ENCODE measurements at regions not wholly inside any gene's neighbourhood (a gene's known extent, or its start where the extent isn't known, plus 50 kb on each side); places are given as distances from the start of the nearest gene placed in this dataset.

DNA sequence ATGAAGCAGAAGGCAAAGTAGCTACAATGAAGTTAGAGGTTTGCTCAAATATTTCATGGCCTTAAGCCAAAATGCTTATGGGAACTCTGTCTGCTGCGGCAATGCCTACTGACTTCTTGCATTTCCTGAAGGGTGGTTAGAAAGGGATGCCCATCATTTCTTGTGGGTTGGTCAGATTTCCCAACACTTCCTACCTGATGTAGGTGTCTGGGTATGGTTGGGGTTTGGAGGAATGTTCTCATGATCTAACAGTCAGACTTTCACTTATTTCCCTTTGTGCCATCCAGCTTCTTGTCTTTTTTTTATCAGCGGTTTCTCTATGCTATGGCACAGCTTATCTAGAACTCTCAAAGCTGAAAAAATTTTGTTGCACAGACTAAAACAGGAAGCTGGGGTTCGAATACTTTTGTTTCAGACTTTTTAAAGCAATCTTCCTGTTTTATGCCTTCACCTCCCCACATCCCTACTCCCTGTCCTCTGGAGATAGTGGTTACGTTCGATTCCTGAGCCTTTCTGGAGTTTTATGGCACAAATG, 307.7 kb downstream of the USP25 start:
- H3K4me3 ChIP-seq = no peak overlapping the region
- no peaks in the 10 kb centered on the region for H3K27me3 ChIP-seq
- 64 to 71% methylated on average over 5 of the region's 5 CpGs for WGBS, 2 donors
- H3K4me1 ChIP-seq = peaks cover 0 to 2% (median 0%) of the 10 kb centered on the region in 4 donors
- DNase-seq (ENCODE audit: low spot score in 2 of 2) = no peak
- no peaks in the 10 kb centered on the region for H3K9me3 ChIP-seq
- TF ChIP-seq POLR2A (IDR thresholded peaks at IDR 0.05) = no peak
- TF ChIP-seq, protein P1, sequence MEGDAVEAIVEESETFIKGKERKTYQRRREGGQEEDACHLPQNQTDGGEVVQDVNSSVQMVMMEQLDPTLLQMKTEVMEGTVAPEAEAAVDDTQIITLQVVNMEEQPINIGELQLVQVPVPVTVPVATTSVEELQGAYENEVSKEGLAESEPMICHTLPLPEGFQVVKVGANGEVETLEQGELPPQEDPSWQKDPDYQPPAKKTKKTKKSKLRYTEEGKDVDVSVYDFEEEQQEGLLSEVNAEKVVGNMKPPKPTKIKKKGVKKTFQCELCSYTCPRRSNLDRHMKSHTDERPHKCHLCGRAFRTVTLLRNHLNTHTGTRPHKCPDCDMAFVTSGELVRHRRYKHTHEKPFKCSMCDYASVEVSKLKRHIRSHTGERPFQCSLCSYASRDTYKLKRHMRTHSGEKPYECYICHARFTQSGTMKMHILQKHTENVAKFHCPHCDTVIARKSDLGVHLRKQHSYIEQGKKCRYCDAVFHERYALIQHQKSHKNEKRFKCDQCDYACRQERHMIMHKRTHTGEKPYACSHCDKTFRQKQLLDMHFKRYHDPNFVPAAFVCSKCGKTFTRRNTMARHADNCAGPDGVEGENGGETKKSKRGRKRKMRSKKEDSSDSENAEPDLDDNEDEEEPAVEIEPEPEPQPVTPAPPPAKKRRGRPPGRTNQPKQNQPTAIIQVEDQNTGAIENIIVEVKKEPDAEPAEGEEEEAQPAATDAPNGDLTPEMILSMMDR (IDR thresholded peaks at IDR 0.05) = no peak
- H3K36me3 ChIP-seq = no peaks in the 10 kb centered on the region
- H3K27ac ChIP-seq = no peak overlapping the region

- H3K4me1 ChIP-seq = no peaks in the 10 kb centered on the region
- no peak overlapping the region for H3K27ac ChIP-seq
- H3K27me3 ChIP-seq = no peaks in the 10 kb centered on the region
- no peaks in the 10 kb centered on the region for H3K9me3 ChIP-seq
- no peak for DNase-seq (ENCODE audit: low spot score in 2 of 2)
- TF ChIP-seq EP300 (IDR thresholded peaks at IDR 0.05) (no peak), POLR2A (IDR thresholded peaks at IDR 0.05) (no peak)
- TF ChIP-seq, protein P1 (IDR thresholded peaks at IDR 0.05) = no peak
- 89 to 91% methylated on average over 3 of the region's 3 CpGs for WGBS, 2 donors
- H3K36me3 ChIP-seq = no peaks in the 10 kb centered on the region
- no peak overlapping the region for H3K4me3 ChIP-seq
These were observed 310.8 kb downstream of the USP25 start for GRCh38 chr21:16040601-16041000.

GRCh38 chr21:16044676-16045075, 314.9 kb downstream of the USP25 start:
- TF ChIP-seq, protein P1 (IDR thresholded peaks at IDR 0.05) = no peak
- DNase-seq (ENCODE audit: low spot score in 2 of 2) = no peak
- H3K4me3 ChIP-seq = no peak overlapping the region
- no peaks in the 10 kb centered on the region for H3K4me1 ChIP-seq
- H3K27me3 ChIP-seq = no peaks in the 10 kb centered on the region
- H3K9me3 ChIP-seq = no peaks in the 10 kb centered on the region
- no peak overlapping the region for H3K27ac ChIP-seq
- H3K36me3 ChIP-seq = no peaks in the 10 kb centered on the region

DNA sequence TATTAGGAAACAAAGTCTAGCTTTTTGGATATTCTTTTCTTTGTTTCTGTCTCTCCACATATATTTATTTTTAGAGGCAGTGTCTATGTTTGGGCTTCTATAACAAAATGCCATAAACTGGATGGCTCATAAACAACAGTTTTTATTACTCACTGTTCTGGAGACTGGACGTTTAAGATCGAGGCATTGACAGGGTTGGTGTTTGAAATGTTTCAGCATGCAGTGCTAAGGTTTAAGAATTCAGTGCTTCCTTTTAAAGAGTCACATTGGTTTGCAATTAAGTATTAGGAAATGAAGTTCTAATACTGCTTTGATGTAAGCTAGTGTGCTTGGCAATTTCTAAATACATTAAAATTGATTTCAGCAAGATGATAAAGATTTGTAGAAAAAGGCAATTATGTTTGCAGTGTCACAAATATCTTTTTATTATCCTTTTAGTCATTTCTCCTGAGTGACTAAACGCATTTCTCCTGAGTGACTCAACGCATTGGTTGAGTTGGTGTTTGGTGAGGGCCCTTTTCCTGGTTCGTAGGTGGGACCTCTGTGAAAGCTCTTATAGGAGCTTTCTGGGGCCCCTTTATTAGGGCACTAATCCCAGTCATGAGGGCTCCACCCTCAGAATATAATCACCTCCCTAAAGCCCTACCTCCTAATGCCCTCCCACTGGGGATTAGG, 317.0 kb downstream of the USP25 start:
- 83 to 88% methylated on average over 5 of the region's 5 CpGs for WGBS, 2 donors
- no peak for DNase-seq (ENCODE audit: low spot score in 2 of 2)
- H3K4me3 ChIP-seq = no peak overlapping the region
- H3K27me3 ChIP-seq = no peaks in the 10 kb centered on the region
- H3K9me3 ChIP-seq = no peaks in the 10 kb centered on the region
- no peaks in the 10 kb centered on the region for H3K4me1 ChIP-seq
- H3K27ac ChIP-seq = no peak overlapping the region
- no peaks in the 10 kb centered on the region for H3K36me3 ChIP-seq
- TF ChIP-seq, protein P1 (IDR thresholded peaks at IDR 0.05) = no peak
- TF ChIP-seq POLR2A (IDR thresholded peaks at IDR 0.05) (no peak), EP300 (IDR thresholded peaks at IDR 0.05) (no peak)

DNA sequence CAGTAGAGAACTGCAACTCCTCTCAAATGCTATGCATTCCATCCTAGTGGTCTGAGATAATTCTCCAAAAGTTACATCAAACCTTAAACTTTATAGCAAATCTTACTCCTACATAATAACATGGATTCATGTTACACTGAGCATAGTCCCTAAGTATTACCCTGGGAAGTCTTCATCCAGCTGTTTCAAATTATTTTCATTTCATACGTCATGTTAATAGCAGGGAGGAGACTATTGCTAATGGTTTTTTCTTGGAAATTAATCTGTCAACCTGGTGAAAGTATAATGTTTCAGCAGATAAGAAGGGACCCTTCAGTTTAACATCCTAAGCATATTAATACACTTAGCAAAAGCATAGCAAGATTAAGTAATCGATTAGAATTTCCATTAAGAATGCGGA, 318.1 kb downstream of the USP25 start:
- H3K4me1 ChIP-seq = no peaks in the 10 kb centered on the region
- no peaks in the 10 kb centered on the region for H3K9me3 ChIP-seq
- WGBS, 2 donors = 77 to 81% methylated on average over 3 of the region's 3 CpGs
- TF ChIP-seq, protein P1 (IDR thresholded peaks at IDR 0.05) = no peak
- TF ChIP-seq EP300 (IDR thresholded peaks at IDR 0.05) (no peak), POLR2A (IDR thresholded peaks at IDR 0.05) (no peak)
- DNase-seq (ENCODE audit: low spot score in 2 of 2) = no peak
- no peaks in the 10 kb centered on the region for H3K27me3 ChIP-seq
- no peaks in the 10 kb centered on the region for H3K36me3 ChIP-seq
- H3K4me3 ChIP-seq = no peak overlapping the region
- H3K27ac ChIP-seq = no peak overlapping the region
